ENCODE measurements at regions not wholly inside any gene's neighbourhood (a gene's known extent, or its start where the extent isn't known, plus 50 kb on each side); places are given as distances from the start of the nearest gene placed in this dataset.

DNA sequence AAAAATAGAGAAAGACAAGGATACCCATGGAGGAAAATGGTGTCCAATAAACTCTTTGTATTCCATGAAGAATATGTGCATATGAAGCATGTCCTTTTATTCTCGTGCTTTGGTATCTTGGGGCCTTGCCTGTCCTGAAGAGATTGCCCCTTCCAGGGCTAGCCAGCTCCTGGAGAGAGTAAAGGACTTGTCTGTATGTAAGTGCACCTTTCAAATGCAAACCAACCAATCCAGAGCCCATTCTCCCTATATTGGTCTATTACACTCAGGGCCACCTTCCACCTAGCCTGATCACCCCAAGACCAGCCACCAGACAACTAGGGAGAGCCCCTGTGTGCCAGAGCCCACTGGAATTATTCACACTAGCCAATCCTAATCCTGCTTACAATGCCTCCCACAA, 221.6 kb downstream of the CD83 start:
- Histone ChIP-seq H3K4me1 (ENCODE audit: control insufficient read depth in 1 of 2, insufficient read depth in 2 of 2, low read depth in 1 of 2, low read length in 1 of 2) (no peaks in the 10 kb centered on the region), H3K27me3 (ENCODE audit: insufficient read depth) (no peaks in the 10 kb centered on the region), H3K4me2 (no peak overlapping the region), H3F3A (replicated peaks; ENCODE audit: insufficient read depth) (no peaks in the 10 kb centered on the region), H3K9ac (no peak overlapping the region), H4K20me1 (ENCODE audit: insufficient read depth) (no peaks in the 10 kb centered on the region), H3K9me3 (no peaks in the 10 kb centered on the region), H3K4me3 (ENCODE audit: low read depth in 2 of 2, low read length in 1 of 2) (no peak overlapping the region), H2AFZ (ENCODE audit: low read depth) (no peak overlapping the region), H3K79me2 (ENCODE audit: insufficient read depth) (no peaks in the 10 kb centered on the region), H3K27ac (ENCODE audit: low read depth in 2 of 2, low read length in 1 of 2) (no peak overlapping the region), H3K36me3 (replicated peaks in 1 of 2; ENCODE audit: control insufficient read depth in 1 of 2, insufficient read depth in 2 of 2, low read length in 1 of 2) (no peaks in the 10 kb centered on the region), H3K9me2 (no peaks in the 10 kb centered on the region)
- WGBS (ENCODE audit: low lambda C conversion rate) = 25% methylated on average over 1 of the region's 1 CpG
- CTCF ChIA-PET = interaction anchor here (0.6 kb wide), 1 partner anchor 7 kb away, joined by 4 read pairs; no protein-coding TSS in a partner anchor
- TF ChIP-seq, protein P1, sequence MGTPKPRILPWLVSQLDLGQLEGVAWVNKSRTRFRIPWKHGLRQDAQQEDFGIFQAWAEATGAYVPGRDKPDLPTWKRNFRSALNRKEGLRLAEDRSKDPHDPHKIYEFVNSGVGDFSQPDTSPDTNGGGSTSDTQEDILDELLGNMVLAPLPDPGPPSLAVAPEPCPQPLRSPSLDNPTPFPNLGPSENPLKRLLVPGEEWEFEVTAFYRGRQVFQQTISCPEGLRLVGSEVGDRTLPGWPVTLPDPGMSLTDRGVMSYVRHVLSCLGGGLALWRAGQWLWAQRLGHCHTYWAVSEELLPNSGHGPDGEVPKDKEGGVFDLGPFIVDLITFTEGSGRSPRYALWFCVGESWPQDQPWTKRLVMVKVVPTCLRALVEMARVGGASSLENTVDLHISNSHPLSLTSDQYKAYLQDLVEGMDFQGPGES (IDR thresholded peaks at IDR 0.05; ENCODE audit: low read depth, low read length) = no peak
- TF ChIP-seq GABPA (IDR thresholded peaks at IDR 0.05; ENCODE audit: low read depth) = no peak
- TF ChIP-seq RCOR1 (IDR thresholded peaks at IDR 0.05; ENCODE audit: low read length) = no peak
- no peak for TF ChIP-seq FOSL2 (IDR thresholded peaks at IDR 0.05; ENCODE audit: borderline replicate concordance, low read depth)
- TF ChIP-seq NRF1 (IDR thresholded peaks at IDR 0.05; ENCODE audit: low read depth, low read length) = no peak
- no peak for TF ChIP-seq TAF1 (IDR thresholded peaks at IDR 0.05; ENCODE audit: borderline replicate concordance, low read depth, low read length)
- no peak for TF ChIP-seq NFIC (IDR thresholded peaks at IDR 0.05; ENCODE audit: borderline replicate concordance)
- TF ChIP-seq FOXJ3 (CRISPR knock-in tag; IDR thresholded peaks at IDR 0.05) = no peak
- TF ChIP-seq GATA2 (CRISPR knock-in tag; IDR thresholded peaks at IDR 0.05) = no peak
- no peak for TF ChIP-seq YY1 (IDR thresholded peaks at IDR 0.05; ENCODE audit: low read depth)
- no peak for TF ChIP-seq CHD2 (IDR thresholded peaks at IDR 0.05; ENCODE audit: low read length, partially characterized antibody)
- no peak for TF ChIP-seq RAD21 (IDR thresholded peaks at IDR 0.05; ENCODE audit: low read length)
- TF ChIP-seq, protein P2, sequence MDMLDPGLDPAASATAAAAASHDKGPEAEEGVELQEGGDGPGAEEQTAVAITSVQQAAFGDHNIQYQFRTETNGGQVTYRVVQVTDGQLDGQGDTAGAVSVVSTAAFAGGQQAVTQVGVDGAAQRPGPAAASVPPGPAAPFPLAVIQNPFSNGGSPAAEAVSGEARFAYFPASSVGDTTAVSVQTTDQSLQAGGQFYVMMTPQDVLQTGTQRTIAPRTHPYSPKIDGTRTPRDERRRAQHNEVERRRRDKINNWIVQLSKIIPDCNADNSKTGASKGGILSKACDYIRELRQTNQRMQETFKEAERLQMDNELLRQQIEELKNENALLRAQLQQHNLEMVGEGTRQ (IDR thresholded peaks at IDR 0.05; ENCODE audit: borderline replicate concordance, low read depth, low read length) = no peak
- TF ChIP-seq, protein P3, sequence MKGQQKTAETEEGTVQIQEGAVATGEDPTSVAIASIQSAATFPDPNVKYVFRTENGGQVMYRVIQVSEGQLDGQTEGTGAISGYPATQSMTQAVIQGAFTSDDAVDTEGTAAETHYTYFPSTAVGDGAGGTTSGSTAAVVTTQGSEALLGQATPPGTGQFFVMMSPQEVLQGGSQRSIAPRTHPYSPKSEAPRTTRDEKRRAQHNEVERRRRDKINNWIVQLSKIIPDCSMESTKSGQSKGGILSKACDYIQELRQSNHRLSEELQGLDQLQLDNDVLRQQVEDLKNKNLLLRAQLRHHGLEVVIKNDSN (IDR thresholded peaks at IDR 0.05; ENCODE audit: borderline replicate concordance, low read depth) = no peak
- no peak for TF ChIP-seq SIN3A (IDR thresholded peaks at IDR 0.05; ENCODE audit: borderline replicate concordance, low read depth, low read length)
- TF ChIP-seq EZH2phosphoT487 (IDR thresholded peaks at IDR 0.05; ENCODE audit: borderline replicate concordance, low read depth) = no peak
- TF ChIP-seq, protein P4, sequence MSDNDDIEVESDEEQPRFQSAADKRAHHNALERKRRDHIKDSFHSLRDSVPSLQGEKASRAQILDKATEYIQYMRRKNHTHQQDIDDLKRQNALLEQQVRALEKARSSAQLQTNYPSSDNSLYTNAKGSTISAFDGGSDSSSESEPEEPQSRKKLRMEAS (IDR thresholded peaks at IDR 0.05; ENCODE audit: low read depth) = no peak
- TF ChIP-seq, protein P5, sequence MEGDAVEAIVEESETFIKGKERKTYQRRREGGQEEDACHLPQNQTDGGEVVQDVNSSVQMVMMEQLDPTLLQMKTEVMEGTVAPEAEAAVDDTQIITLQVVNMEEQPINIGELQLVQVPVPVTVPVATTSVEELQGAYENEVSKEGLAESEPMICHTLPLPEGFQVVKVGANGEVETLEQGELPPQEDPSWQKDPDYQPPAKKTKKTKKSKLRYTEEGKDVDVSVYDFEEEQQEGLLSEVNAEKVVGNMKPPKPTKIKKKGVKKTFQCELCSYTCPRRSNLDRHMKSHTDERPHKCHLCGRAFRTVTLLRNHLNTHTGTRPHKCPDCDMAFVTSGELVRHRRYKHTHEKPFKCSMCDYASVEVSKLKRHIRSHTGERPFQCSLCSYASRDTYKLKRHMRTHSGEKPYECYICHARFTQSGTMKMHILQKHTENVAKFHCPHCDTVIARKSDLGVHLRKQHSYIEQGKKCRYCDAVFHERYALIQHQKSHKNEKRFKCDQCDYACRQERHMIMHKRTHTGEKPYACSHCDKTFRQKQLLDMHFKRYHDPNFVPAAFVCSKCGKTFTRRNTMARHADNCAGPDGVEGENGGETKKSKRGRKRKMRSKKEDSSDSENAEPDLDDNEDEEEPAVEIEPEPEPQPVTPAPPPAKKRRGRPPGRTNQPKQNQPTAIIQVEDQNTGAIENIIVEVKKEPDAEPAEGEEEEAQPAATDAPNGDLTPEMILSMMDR (IDR thresholded peaks at IDR 0.05) = no peak
- TF ChIP-seq SMC3 (IDR thresholded peaks at IDR 0.05; ENCODE audit: low read depth, low read length) = no peak
- POLR2A ChIA-PET = no interaction called here
- no peak for DNase-seq

Measured in SK-N-SH (cell line).